Body of pancreas (tissue), 4 donors: ENCODE measurements at regions not wholly inside any gene's neighbourhood (a gene's known extent, or its start where the extent isn't known, plus 50 kb on each side); places are given as distances from the start of the nearest gene placed in this dataset.

ENCODE experiments used
- ATAC-seq: fragments of 150-250 bp; one replicate; pipeline ENCODE4 v1.9.1; 2016
- DNase-seq, 4 donors: peaks; one replicate each; pipeline ENCODE4 v3.0.0-alpha.2; 2019
- H3K27ac ChIP-seq, 4 donors: fragments of 200-600 bp; sonication (generic); 1 replicate in 3 of 4; 2 replicates in 1 of 4; pipeline versions ENCODE4 v1.5.1 to v1.6.1; 2016 to 2019; ENCODE audit warnings: mild to moderate bottlenecking in 1 of 4, mixed read lengths in 1 of 4, moderate library complexity in 1 of 4
- H3K27me3 ChIP-seq, 2 donors: fragments of 200-600 bp; sonication (generic); one replicate each; pipeline ENCODE4 v1.6.0; 2016; ENCODE audit warnings: mild to moderate bottlenecking in 1 of 2
- H3K36me3 ChIP-seq, 2 donors: fragments of 200-600 bp; sonication (generic); replicated peaks in 1 of 2; 2 replicates each; pipeline ENCODE4 v1.5.1; 2016; ENCODE audit warnings: low read depth in 2 of 2; ENCODE audit not compliant: insufficient read depth in 1 of 2
- H3K4me1 ChIP-seq: fragments of 200-600 bp; sonication (generic); one replicate; pipeline ENCODE4 v1.6.0; 2016
- H3K4me3 ChIP-seq, 2 donors: fragments of 200-600 bp; sonication (generic); 1 replicate in 1 of 2; 2 replicates in 1 of 2; pipeline ENCODE4 v1.5.1; 2016 to 2019
- H3K9me3 ChIP-seq, 3 donors: fragments of 200-600 bp; sonication (generic); 1 replicate in 2 of 3; 2 replicates in 1 of 3; pipeline ENCODE4 v1.5.1; 2016
- POLR2A ChIP-seq, 3 donors: fragments of 450-650 bp; IDR thresholded peaks; one replicate each; pipeline ENCODE4 v1.6.1; 2016; ENCODE audit warnings: antibody characterized with exemption in 3 of 3, mild to moderate bottlenecking in 2 of 3
- WGBS, 2 donors: methylation state at CpG; one replicate each; pipeline ENCODE4 v1.1.5; 2017; 5-methylcytosine and 5-hydroxymethylcytosine counted together
- intact Hi-C: fragments of 100-400 bp; cut with DNase I; formaldehyde crosslinking; loops from one replicate; pipeline ENCODE4 v1.15.1; 2023
- TF ChIP-seq, protein P1 (sequence below), 7 experiments: fragments of 450-650 bp in 4 of 7; fragments of 200-600 bp in 3 of 7; sonication (generic) in 3 of 7; IDR thresholded peaks; one replicate each; pipeline ENCODE4 v1.5.1; 2016 to 2019; ENCODE audit warnings: antibody characterized with exemption in 7 of 7

DNA sequence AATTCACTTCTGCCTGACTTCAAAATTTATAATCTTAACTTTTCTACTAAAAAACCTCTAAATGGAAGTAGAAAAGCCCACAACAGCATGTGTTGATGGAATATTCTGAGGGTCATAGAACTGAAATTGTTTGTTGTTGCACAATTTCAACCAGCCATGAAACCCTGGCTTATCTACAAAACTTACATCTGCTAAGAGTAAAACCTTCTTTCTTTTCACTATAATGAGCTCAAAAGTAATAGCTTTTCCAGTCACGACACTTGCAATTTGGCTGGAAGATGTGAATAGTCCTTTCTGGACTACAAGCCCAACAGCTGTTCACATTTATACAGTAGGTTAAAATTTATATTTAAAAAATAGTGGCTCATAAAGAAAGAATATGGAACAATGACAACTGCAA lies 250.0 kb downstream of the GPAT3 start:
- ATAC-seq = no peak
- no peak for DNase-seq
- Histone ChIP-seq H3K4me3 (no peak overlapping the region), H3K4me1 (no peaks in the 10 kb centered on the region), H3K36me3 (no peaks in the 10 kb centered on the region), H3K9me3 (no peaks in the 10 kb centered on the region), H3K27ac (no peak overlapping the region), H3K27me3 (no peaks in the 10 kb centered on the region)
- intact Hi-C loops = no loop called here
- TF ChIP-seq, protein P1, sequence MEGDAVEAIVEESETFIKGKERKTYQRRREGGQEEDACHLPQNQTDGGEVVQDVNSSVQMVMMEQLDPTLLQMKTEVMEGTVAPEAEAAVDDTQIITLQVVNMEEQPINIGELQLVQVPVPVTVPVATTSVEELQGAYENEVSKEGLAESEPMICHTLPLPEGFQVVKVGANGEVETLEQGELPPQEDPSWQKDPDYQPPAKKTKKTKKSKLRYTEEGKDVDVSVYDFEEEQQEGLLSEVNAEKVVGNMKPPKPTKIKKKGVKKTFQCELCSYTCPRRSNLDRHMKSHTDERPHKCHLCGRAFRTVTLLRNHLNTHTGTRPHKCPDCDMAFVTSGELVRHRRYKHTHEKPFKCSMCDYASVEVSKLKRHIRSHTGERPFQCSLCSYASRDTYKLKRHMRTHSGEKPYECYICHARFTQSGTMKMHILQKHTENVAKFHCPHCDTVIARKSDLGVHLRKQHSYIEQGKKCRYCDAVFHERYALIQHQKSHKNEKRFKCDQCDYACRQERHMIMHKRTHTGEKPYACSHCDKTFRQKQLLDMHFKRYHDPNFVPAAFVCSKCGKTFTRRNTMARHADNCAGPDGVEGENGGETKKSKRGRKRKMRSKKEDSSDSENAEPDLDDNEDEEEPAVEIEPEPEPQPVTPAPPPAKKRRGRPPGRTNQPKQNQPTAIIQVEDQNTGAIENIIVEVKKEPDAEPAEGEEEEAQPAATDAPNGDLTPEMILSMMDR (IDR thresholded peaks at IDR 0.05) = no peak
- TF ChIP-seq POLR2A (IDR thresholded peaks at IDR 0.05) = no peak
- 85 to 94% methylated on average over 1 of the region's 1 CpG for WGBS, 2 donors

DNA sequence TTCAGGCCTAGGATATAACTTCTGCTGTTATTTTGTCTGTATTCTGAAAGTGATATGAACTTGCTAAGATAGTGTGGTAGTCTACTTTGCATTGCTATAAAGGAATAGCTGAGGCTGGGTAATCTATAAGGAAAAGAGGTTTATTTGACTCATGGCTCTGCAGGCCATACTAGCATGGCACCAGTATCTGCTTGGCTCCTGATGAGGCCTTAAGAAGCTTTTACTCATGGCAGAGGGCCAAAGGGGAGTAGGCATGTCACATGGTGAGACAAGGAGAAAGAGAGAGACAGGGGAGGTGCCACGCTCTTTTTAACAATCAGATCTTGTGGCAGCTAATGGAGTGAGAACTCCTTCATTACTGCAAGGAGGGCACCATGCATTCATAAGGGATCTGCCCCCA lies 247.3 kb downstream of the GPAT3 start:
- intact Hi-C loops = no loop called here
- Histone ChIP-seq H3K27me3 (no peaks in the 10 kb centered on the region), H3K9me3 (no peaks in the 10 kb centered on the region), H3K27ac (no peak overlapping the region), H3K4me1 (no peaks in the 10 kb centered on the region), H3K4me3 (no peak overlapping the region), H3K36me3 (no peaks in the 10 kb centered on the region)
- no peak for ATAC-seq
- TF ChIP-seq, protein P1 (IDR thresholded peaks at IDR 0.05) = no peak
- TF ChIP-seq POLR2A (IDR thresholded peaks at IDR 0.05) = no peak
- 67 to 91% methylated on average over 1 of the region's 1 CpG for WGBS, 2 donors
- no peak for DNase-seq

DNA sequence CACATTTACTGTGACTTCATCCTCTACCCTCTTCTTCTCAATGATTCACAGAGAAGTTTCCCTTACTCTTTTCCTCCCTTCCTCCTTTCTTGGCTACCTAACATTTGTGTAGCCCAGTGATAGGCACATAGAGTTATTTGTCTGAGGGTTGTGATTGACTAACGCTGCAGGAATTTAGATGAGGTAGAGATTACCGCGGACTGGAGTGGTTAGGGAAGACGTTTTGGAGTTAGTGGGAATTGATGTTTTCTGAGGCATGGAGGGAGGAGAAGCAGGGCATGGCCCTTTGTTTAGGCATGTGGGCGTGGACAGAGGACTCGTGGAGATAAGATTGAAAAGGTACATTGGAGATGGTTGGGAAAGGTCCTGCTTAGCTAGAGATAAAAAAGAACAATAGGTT lies 246.7 kb downstream of the GPAT3 start:
- WGBS, 2 donors = 43 to 59% methylated on average over 6 of the region's 6 CpGs

DNA sequence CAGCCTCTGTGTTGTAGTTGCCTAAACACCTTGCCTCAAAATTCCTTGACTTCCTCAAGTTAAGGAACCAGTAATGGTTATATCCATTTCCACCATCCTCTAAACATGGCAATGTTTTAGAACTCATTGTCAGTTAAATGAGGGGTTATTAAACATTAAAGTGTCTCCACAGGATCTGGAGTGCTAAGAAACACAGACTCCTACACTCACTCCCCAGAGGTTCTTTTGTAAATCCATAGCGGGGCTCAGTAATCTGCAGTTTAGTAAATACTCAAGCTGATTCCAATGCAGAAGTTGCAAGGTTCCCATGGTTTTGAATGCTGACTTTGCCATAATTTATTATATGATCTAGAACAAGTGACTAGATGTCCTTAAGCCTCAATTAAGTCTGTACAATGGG lies 245.5 kb downstream of the GPAT3 start:
- Histone ChIP-seq H3K4me3 (no peak overlapping the region), H3K27me3 (no peaks in the 10 kb centered on the region), H3K9me3 (no peaks in the 10 kb centered on the region), H3K4me1 (no peaks in the 10 kb centered on the region), H3K27ac (no peak overlapping the region), H3K36me3 (no peaks in the 10 kb centered on the region)
- intact Hi-C loops = no loop called here
- TF ChIP-seq, protein P1 (IDR thresholded peaks at IDR 0.05) = no peak
- TF ChIP-seq POLR2A (IDR thresholded peaks at IDR 0.05) = no peak
- DNase-seq (no peak), ATAC-seq (no peak)
- WGBS, 2 donors = 89 to 90% methylated on average over 1 of the region's 1 CpG

More for the DNA sequence above, 246.7 kb downstream of the GPAT3 start:
- Histone ChIP-seq H3K36me3 (no peaks in the 10 kb centered on the region), H3K27ac (no peak overlapping the region), H3K4me3 (no peak overlapping the region), H3K27me3 (no peaks in the 10 kb centered on the region), H3K9me3 (no peaks in the 10 kb centered on the region), H3K4me1 (no peaks in the 10 kb centered on the region)
- no peak for DNase-seq
- TF ChIP-seq, protein P1 (IDR thresholded peaks at IDR 0.05) = no peak
- TF ChIP-seq POLR2A (IDR thresholded peaks at IDR 0.05) = no peak
- intact Hi-C loops = no loop called here
- no peak for ATAC-seq

DNA sequence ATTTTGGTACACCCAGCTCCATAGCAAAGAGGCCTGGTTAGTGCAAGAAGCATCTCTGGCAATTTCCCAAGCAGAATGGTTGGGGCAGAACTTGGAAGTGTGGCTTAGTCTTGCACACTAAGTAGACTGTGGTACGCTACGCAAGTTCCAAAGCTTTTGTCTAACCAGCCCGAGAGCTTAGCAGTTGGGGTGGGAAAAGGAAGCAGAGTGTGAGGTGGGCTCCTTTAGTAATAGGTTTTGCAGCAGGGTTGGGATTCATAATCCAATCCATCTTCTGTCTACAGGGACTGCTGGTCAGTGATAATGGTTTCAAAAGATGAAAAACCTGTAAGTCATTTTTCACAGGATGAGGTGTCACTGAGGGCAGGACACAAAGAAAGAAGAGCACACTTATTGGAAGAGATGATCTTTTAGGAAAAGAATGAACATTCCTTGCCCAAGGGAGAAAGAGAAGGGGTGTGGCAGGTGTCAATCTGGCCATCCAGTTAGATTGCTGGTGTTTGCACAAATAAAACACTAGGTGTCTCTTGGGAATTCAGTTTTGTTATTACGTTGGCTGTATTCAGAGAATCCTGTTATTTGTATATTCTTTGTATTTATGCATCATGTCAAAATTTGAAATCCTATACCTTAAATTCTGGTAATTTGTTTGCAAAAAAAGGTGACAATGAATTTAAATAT lies 244.3 kb downstream of the GPAT3 start:
- no peaks in the 10 kb centered on the region for H3K9me3 ChIP-seq
- TF ChIP-seq, protein P1 (IDR thresholded peaks at IDR 0.05) = no peak
- no peak for TF ChIP-seq POLR2A (IDR thresholded peaks at IDR 0.05)

More for the DNA sequence above, 244.3 kb downstream of the GPAT3 start:
- Histone ChIP-seq H3K4me1 (no peaks in the 10 kb centered on the region), H3K27ac (no peak overlapping the region), H3K27me3 (no peaks in the 10 kb centered on the region), H3K36me3 (no peaks in the 10 kb centered on the region), H3K4me3 (no peak overlapping the region)
- DNase-seq = no peak
- intact Hi-C loops = no loop called here
- ATAC-seq = no peak
- WGBS, 2 donors = 71 to 72% methylated on average over 4 of the region's 4 CpGs
